BLaER1 (cell line): ENCODE measurements at regions not wholly inside any gene's neighbourhood (a gene's known extent, or its start where the extent isn't known, plus 50 kb on each side); places are given as distances from the start of the nearest gene placed in this dataset.

Experiments used
- H3K27ac ChIP-seq: shearing (Covaris generic); formaldehyde crosslinking; 2 replicates; pipeline ENCODE4 v1.8.1; 2022
- H3K27me3 ChIP-seq: shearing (Covaris generic); formaldehyde crosslinking; 2 replicates; pipeline ENCODE4 v1.8.1; 2022
- H3K36me3 ChIP-seq: shearing (Covaris generic); formaldehyde crosslinking; 2 replicates; pipeline ENCODE4 v1.8.1; 2022
- H3K4me1 ChIP-seq: shearing (Covaris generic); formaldehyde crosslinking; 2 replicates; pipeline ENCODE4 v1.8.1; 2022
- H3K4me2 ChIP-seq: shearing (Covaris generic); formaldehyde crosslinking; 2 replicates; pipeline ENCODE4 v1.8.1; 2022
- H3K4me3 ChIP-seq: shearing (Covaris generic); formaldehyde crosslinking; 2 replicates; pipeline ENCODE4 v1.8.1; 2022
- H3K9ac ChIP-seq: shearing (Covaris generic); formaldehyde crosslinking; 2 replicates; pipeline ENCODE4 v1.8.1; 2022
- H3K9me3 ChIP-seq: shearing (Covaris generic); formaldehyde crosslinking; 2 replicates; pipeline ENCODE4 v1.8.1; 2022
- H4K20me1 ChIP-seq: shearing (Covaris generic); formaldehyde crosslinking; 2 replicates; pipeline ENCODE4 v1.8.1; 2022
- Cebpa-rat ChIP-seq: shearing (Covaris generic); IDR thresholded peaks from 2 replicates; pipeline ENCODE4 v1.8.1; 2022

- H3K27ac ChIP-seq = no peak overlapping the region
- H3K9ac ChIP-seq = no peak overlapping the region
- H3K36me3 ChIP-seq = no peaks in the 10 kb centered on the region
- no peak overlapping the region for H3K4me2 ChIP-seq
- H3K4me1 ChIP-seq = 0 out of 2 replicates have a peak, but pooled peaks cover 4% of the 10 kb centered on the region
- no peaks in the 10 kb centered on the region for H3K9me3 ChIP-seq
- no peaks in the 10 kb centered on the region for H4K20me1 ChIP-seq
- no peaks in the 10 kb centered on the region for H3K27me3 ChIP-seq
- no peak for TF ChIP-seq Cebpa-rat
- H3K4me3 ChIP-seq = no peak overlapping the region
Observed at GRCh38 chr10:78286186-78286585, 252.5 kb downstream of the RPS24 start.

DNA sequence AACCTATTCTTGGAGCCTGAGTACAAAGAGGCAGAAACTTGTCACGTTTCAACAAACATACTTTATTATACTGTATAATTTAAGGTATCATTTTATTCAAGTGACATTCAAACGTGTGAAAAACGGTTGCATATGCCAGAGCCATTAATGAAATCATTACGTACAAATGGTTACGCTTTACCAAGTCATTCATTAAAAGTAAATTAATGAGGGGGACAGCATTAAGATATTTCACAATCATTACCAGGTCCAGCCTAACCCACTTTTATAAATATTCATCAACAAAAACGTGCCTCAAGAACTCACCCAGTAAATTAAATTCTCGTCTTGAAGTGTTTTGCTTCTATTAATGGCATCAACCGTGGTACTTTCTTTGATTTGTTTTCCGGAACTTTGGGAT lies 253.0 kb downstream of the RPS24 start:
- Histone ChIP-seq H3K27ac (no peak overlapping the region), H3K4me2 (no peak overlapping the region), H3K4me1 (no peaks in the 10 kb centered on the region), H3K36me3 (no peaks in the 10 kb centered on the region), H3K4me3 (no peak overlapping the region), H3K9me3 (no peaks in the 10 kb centered on the region), H3K9ac (no peak overlapping the region), H4K20me1 (no peaks in the 10 kb centered on the region), H3K27me3 (no peaks in the 10 kb centered on the region)
- no peak for TF ChIP-seq Cebpa-rat

GRCh38 chr10:78287618-78288017 lies 254.0 kb downstream of the RPS24 start:
- no peak overlapping the region for H3K9ac ChIP-seq
- no peak overlapping the region for H3K4me3 ChIP-seq
- no peak for TF ChIP-seq Cebpa-rat
- no peaks in the 10 kb centered on the region for H3K9me3 ChIP-seq
- H3K4me2 ChIP-seq = no peak overlapping the region
- no peak overlapping the region for H3K27ac ChIP-seq
- no peaks in the 10 kb centered on the region for H4K20me1 ChIP-seq
- H3K27me3 ChIP-seq = no peaks in the 10 kb centered on the region
- no peaks in the 10 kb centered on the region for H3K36me3 ChIP-seq
- H3K4me1 ChIP-seq = 0 out of 2 replicates have a peak, but pooled peaks cover 2% of the 10 kb centered on the region

DNA sequence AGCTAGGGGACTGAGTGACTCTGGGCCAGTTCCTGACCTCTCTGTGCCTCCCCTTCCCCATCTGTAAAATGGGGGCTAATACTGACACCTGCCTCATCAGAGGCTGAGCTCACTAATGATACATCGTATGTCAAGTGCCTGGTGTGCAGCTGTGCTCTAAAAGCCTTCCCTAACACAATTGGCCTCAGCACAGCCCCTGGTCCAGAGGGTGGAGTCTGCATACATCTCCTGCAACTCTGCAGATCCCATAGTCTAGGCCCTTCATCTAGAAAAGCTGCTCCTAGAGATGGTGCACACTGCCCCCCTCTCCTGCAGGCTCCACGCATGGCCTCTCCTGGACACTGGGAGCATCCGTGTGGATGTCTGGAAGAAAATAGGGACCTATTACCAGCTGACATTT lies 255.0 kb downstream of the RPS24 start:
- H4K20me1 ChIP-seq = no peaks in the 10 kb centered on the region
- no peak for TF ChIP-seq Cebpa-rat
- no peak overlapping the region for H3K4me2 ChIP-seq
- H3K9ac ChIP-seq = no peak overlapping the region
- H3K27me3 ChIP-seq = no peaks in the 10 kb centered on the region
- no peak overlapping the region for H3K27ac ChIP-seq
- 0 out of 2 replicates have a peak, but pooled peaks cover 6% of the 10 kb centered on the region for H3K4me1 ChIP-seq
- no peaks in the 10 kb centered on the region for H3K36me3 ChIP-seq
- H3K9me3 ChIP-seq = no peaks in the 10 kb centered on the region
- H3K4me3 ChIP-seq = no peak overlapping the region

DNA sequence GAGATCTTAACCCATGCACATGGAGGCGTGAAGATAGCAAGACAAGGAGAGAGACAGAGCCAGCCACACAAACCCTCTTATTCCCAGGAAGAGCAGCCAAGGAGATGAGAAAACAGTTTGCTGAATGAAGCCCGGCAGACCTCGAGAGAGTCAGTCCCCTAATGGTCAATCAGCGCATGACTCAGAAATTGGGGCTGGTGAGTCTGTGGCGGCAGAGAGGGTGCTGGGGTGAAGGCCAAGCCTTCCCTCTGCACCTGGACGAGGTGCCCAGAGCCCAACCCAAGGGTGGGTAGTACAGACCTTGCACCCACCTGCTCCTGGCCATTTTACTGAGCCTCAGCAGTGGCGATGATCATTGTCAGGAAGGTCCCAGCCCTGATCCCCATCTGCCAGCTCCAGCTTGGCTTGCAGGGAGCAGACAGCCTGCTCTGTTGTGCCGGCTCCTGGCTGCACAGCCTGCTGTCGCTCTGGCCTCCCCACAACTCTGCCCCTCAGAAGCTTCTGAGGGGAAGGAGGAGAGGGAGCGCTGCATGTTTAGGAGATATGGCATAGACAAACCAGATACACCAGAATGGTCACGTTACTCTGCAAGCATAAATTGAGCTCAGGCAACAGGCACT lies 256.6 kb downstream of the RPS24 start:
- Histone ChIP-seq H3K27ac (no peak overlapping the region), H3K9ac (no peak overlapping the region), H3K4me1 (0 out of 2 replicates have a peak, but pooled peaks cover 6% of the 10 kb centered on the region), H3K36me3 (no peaks in the 10 kb centered on the region), H3K4me2 (no peak overlapping the region), H4K20me1 (no peaks in the 10 kb centered on the region), H3K27me3 (no peaks in the 10 kb centered on the region), H3K9me3 (no peaks in the 10 kb centered on the region), H3K4me3 (no peak overlapping the region)
- no peak for TF ChIP-seq Cebpa-rat

DNA sequence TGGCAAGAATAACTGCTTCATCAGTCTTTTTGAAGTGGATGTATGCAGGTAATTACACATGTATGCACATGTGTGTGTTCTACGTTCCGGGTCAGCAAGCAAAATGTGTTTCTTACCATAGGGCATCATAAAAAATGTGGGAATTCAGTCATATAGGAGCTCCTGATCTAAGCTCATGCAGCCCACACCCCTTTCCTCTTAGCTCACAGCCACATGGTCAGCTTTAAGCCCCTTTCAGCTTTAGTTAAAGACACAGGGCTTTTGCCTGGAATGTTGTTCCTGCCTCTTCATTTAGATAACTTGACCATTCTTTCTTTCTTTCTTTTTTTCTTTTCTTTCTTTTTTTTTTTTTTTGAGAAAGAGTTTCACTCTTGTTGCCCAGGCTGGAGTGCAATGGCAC lies 258.1 kb downstream of the RPS24 start:
- Histone ChIP-seq H3K4me1 (peaks cover 6% of the 10 kb centered on the region; the same call in 1 of the 2 replicates), H3K27ac (no peak overlapping the region)

GRCh38 chr10:78292250-78292981 lies 258.8 kb downstream of the RPS24 start:
- Histone ChIP-seq H3K9ac (no peak overlapping the region), H3K27ac (no peak overlapping the region; the same call in 1 of the 2 replicates), H3K4me1 (peaks cover 6% of the 10 kb centered on the region; the same call in 1 of the 2 replicates), H3K4me2 (no peak overlapping the region), H3K27me3 (no peaks in the 10 kb centered on the region), H4K20me1 (no peaks in the 10 kb centered on the region), H3K4me3 (no peak overlapping the region), H3K9me3 (no peaks in the 10 kb centered on the region), H3K36me3 (no peaks in the 10 kb centered on the region)
- TF ChIP-seq Cebpa-rat = no peak

More for the DNA sequence above, 258.1 kb downstream of the RPS24 start:
- no peaks in the 10 kb centered on the region for H3K27me3 ChIP-seq
- no peaks in the 10 kb centered on the region for H4K20me1 ChIP-seq
- no peak overlapping the region for H3K4me2 ChIP-seq
- H3K4me3 ChIP-seq = no peak overlapping the region
- no peak overlapping the region for H3K9ac ChIP-seq
- no peaks in the 10 kb centered on the region for H3K9me3 ChIP-seq
- H3K36me3 ChIP-seq = no peaks in the 10 kb centered on the region
- TF ChIP-seq Cebpa-rat = no peak

- no peaks in the 10 kb centered on the region for H3K9me3 ChIP-seq
- no peak overlapping the region; the same call in 1 of the 2 replicates for H3K27ac ChIP-seq
- no peaks in the 10 kb centered on the region for H3K36me3 ChIP-seq
- no peaks in the 10 kb centered on the region for H4K20me1 ChIP-seq
- no peak for TF ChIP-seq Cebpa-rat
- H3K4me2 ChIP-seq = no peak overlapping the region
- no peaks in the 10 kb centered on the region for H3K27me3 ChIP-seq
- no peak overlapping the region for H3K4me3 ChIP-seq
- H3K4me1 ChIP-seq = peaks cover 8% of the 10 kb centered on the region; the same call in 1 of the 2 replicates
- H3K9ac ChIP-seq = no peak overlapping the region
Observed at GRCh38 chr10:78292982-78293865, 259.6 kb downstream of the RPS24 start.

DNA sequence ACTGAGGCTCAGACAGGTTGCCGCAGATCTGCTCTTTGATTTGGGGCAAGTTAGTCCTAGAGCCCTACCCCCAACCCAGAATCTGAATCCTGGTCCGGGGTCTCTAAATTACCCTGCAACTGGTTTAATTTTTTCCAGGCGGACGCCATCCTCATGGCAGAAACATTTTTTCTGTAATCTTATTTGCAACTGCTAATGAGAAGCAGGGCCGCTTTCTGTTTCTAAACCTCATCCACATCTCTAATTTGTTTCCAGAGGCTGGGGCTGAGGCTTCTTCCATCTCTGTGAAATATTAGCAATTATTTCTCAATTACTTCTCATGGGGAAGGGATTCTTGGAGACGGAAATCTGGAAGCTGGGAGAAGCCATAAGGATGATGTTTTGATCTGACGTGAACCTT lies 261.6 kb downstream of the RPS24 start:
- H3K4me1 ChIP-seq = peaks cover 25% of the 10 kb centered on the region; the same call in 1 of the 2 replicates

More for the DNA sequence above, 261.6 kb downstream of the RPS24 start:
- Histone ChIP-seq H3K9ac (no peak overlapping the region), H3K27ac (no peak overlapping the region), H3K27me3 (no peaks in the 10 kb centered on the region), H3K4me3 (no peak overlapping the region), H3K9me3 (0 out of 2 replicates have a peak, but pooled peaks cover 3% of the 10 kb centered on the region), H4K20me1 (no peaks in the 10 kb centered on the region), H3K4me2 (no peak overlapping the region), H3K36me3 (no peaks in the 10 kb centered on the region)
- no peak for TF ChIP-seq Cebpa-rat
